ENCODE measurements at regions not wholly inside any gene's neighbourhood (a gene's known extent, or its start where the extent isn't known, plus 50 kb on each side); places are given as distances from the start of the nearest gene placed in this dataset.

GRCh38 chr6:85107701-85108100, 342.2 kb upstream of the NT5E start (continued):
- no peak for TF ChIP-seq JUN (CRISPR knock-in tag; IDR thresholded peaks at IDR 0.05)
- TF ChIP-seq TCF7 (CRISPR knock-in tag; IDR thresholded peaks at IDR 0.05; ENCODE audit: low read depth), result no peak
- TF ChIP-seq SMAD3 (CRISPR knock-in tag; IDR thresholded peaks at IDR 0.05; ENCODE audit: borderline replicate concordance), result no peak
- no peak for TF ChIP-seq FOXJ3 (CRISPR knock-in tag; IDR thresholded peaks at IDR 0.05; ENCODE audit: borderline replicate concordance)
- TF ChIP-seq, protein P1, sequence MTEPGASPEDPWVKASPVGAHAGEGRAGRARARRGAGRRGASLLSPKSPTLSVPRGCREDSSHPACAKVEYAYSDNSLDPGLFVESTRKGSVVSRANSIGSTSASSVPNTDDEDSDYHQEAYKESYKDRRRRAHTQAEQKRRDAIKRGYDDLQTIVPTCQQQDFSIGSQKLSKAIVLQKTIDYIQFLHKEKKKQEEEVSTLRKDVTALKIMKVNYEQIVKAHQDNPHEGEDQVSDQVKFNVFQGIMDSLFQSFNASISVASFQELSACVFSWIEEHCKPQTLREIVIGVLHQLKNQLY (CRISPR knock-in tag; IDR thresholded peaks at IDR 0.05), result no peak
- no peak for TF ChIP-seq E2F5 (CRISPR knock-in tag; IDR thresholded peaks at IDR 0.05)
- TF ChIP-seq USF1 (CRISPR knock-in tag; IDR thresholded peaks at IDR 0.05), result no peak

DNA sequence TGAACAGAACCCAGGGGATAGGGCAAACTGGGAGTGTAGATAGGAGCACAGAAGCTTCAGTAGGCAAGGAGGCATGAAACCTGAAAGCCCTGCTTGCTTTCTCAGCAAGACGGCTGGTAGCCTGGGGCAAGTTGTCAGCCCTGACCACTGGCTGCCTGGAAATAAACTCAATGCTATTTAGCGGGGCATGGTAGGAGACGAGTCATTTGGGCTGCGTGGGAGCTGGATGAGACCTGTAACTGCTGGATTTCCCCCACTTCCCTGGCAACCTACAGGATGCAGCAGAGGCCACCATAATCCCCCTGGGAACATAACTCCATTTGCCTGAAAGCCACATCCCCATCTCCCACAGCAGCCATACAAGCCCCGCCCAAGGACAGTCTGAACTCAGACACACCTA, 332.6 kb upstream of the TBX18 start:
- Mint-ChIP-seq H3K27me3 (ENCODE audit: low read depth) (no peaks in the 10 kb centered on the region; the same call in 1 of the 2 replicates), H3K4me1 (no peaks in the 10 kb centered on the region; the same call in 1 of the 2 replicates), H3K36me3 (peaks cover 30% of the 10 kb centered on the region), H3K4me3 (no peak overlapping the region), H3K27ac (no peak overlapping the region), H3K9me3 (peaks cover 83% of the 10 kb centered on the region)
- TF ChIP-seq MXD4 (CRISPR knock-in tag; IDR thresholded peaks at IDR 0.05; ENCODE audit: borderline replicate concordance) (no peak), ATF1 (CRISPR knock-in tag; IDR thresholded peaks at IDR 0.05) (no peak), ZNF138 (CRISPR knock-in tag; conservative IDR thresholded peaks at IDR 0.05) (no peak)
- ChIA-PET POLR2A (no interaction called here), CTCF (no interaction called here)
- DNase-seq (ENCODE audit: low spot score) (no peak), ATAC-seq (no peak)

- H3K4me1 Mint-ChIP-seq, result no peaks in the 10 kb centered on the region; the same call in 1 of the 2 replicates
- peaks cover 38% of the 10 kb centered on the region for H3K9me3 Mint-ChIP-seq
- ChIA-PET POLR2A (no interaction called here), CTCF (no interaction called here)
- no peaks in the 10 kb centered on the region for H3K27me3 Mint-ChIP-seq (ENCODE audit: low read depth)
- H3K27ac Mint-ChIP-seq, result no peak overlapping the region
- no peak overlapping the region for H3K4me3 Mint-ChIP-seq
- ATAC-seq (peak; percentile 52; the same call in 1 of the 2 replicates), DNase-seq (ENCODE audit: low spot score) (no peak)
- peaks cover 17% of the 10 kb centered on the region for H3K36me3 Mint-ChIP-seq
- TF ChIP-seq TP53 (CRISPR knock-in tag; IDR thresholded peaks at IDR 0.05), result no peak
- TF ChIP-seq NFATC4 (CRISPR knock-in tag; IDR thresholded peaks at IDR 0.05), result no peak
- no peak for TF ChIP-seq AFF4 (CRISPR knock-in tag; IDR thresholded peaks at IDR 0.05; ENCODE audit: borderline replicate concordance)
- TF ChIP-seq TEAD1 (CRISPR knock-in tag; IDR thresholded peaks at IDR 0.05), result no peak
- TF ChIP-seq ETV6 (CRISPR knock-in tag; IDR thresholded peaks at IDR 0.05), result no peak
- no peak for TF ChIP-seq E2F5 (CRISPR knock-in tag; IDR thresholded peaks at IDR 0.05)
- TF ChIP-seq NR1H2 (CRISPR knock-in tag; IDR thresholded peaks at IDR 0.05), result no peak
- TF ChIP-seq NR2C2 (CRISPR knock-in tag; IDR thresholded peaks at IDR 0.05), result no peak
- no peak for TF ChIP-seq USF1 (CRISPR knock-in tag; IDR thresholded peaks at IDR 0.05)
- no peak for TF ChIP-seq ZNF263 (CRISPR knock-in tag; IDR thresholded peaks at IDR 0.05; ENCODE audit: low read depth)
- TF ChIP-seq, protein P2, sequence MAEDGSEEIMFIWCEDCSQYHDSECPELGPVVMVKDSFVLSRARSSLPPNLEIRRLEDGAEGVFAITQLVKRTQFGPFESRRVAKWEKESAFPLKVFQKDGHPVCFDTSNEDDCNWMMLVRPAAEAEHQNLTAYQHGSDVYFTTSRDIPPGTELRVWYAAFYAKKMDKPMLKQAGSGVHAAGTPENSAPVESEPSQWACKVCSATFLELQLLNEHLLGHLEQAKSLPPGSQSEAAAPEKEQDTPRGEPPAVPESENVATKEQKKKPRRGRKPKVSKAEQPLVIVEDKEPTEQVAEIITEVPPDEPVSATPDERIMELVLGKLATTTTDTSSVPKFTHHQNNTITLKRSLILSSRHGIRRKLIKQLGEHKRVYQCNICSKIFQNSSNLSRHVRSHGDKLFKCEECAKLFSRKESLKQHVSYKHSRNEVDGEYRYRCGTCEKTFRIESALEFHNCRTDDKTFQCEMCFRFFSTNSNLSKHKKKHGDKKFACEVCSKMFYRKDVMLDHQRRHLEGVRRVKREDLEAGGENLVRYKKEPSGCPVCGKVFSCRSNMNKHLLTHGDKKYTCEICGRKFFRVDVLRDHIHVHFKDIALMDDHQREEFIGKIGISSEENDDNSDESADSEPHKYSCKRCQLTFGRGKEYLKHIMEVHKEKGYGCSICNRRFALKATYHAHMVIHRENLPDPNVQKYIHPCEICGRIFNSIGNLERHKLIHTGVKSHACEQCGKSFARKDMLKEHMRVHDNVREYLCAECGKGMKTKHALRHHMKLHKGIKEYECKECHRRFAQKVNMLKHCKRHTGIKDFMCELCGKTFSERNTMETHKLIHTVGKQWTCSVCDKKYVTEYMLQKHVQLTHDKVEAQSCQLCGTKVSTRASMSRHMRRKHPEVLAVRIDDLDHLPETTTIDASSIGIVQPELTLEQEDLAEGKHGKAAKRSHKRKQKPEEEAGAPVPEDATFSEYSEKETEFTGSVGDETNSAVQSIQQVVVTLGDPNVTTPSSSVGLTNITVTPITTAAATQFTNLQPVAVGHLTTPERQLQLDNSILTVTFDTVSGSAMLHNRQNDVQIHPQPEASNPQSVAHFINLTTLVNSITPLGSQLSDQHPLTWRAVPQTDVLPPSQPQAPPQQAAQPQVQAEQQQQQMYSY (CRISPR knock-in tag; IDR thresholded peaks at IDR 0.05), result no peak
- no peak for TF ChIP-seq KAT7 (CRISPR knock-in tag; IDR thresholded peaks at IDR 0.05; ENCODE audit: borderline replicate concordance)
Measured at GRCh38 chr6:85092226-85092625, 327.8 kb upstream of the TBX18 start.

All from WTC11 (cell line).